ENCODE measurements at regions not wholly inside any gene's neighbourhood (a gene's known extent, or its start where the extent isn't known, plus 50 kb on each side); places are given as distances from the start of the nearest gene placed in this dataset.

DNA sequence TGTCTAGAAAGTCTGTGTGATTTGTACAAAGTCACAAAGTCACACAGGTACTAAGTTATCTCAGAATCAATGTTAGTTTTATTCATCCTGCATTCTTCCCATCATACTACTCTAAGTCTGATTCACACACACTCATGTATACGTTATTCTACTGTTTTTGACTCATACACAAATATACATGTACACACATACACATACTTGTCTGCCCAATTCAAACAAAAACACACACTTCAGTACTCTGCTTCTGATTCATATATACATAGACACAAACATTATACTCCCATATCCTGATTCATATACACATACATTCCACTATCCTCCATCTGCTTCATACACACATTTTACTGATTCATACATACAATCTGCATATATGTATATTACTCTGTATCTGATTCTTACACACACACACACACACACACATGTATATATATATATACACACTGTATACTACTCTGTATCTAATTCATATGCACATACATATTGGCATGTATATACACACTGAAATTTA, 69.3 kb downstream of the KLF12 start:
- TF ChIP-seq ZNF837 (tag by site-specific recombination; IDR thresholded peaks at IDR 0.05), result no peak
- TF ChIP-seq, protein P1, sequence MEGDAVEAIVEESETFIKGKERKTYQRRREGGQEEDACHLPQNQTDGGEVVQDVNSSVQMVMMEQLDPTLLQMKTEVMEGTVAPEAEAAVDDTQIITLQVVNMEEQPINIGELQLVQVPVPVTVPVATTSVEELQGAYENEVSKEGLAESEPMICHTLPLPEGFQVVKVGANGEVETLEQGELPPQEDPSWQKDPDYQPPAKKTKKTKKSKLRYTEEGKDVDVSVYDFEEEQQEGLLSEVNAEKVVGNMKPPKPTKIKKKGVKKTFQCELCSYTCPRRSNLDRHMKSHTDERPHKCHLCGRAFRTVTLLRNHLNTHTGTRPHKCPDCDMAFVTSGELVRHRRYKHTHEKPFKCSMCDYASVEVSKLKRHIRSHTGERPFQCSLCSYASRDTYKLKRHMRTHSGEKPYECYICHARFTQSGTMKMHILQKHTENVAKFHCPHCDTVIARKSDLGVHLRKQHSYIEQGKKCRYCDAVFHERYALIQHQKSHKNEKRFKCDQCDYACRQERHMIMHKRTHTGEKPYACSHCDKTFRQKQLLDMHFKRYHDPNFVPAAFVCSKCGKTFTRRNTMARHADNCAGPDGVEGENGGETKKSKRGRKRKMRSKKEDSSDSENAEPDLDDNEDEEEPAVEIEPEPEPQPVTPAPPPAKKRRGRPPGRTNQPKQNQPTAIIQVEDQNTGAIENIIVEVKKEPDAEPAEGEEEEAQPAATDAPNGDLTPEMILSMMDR (tag by site-specific recombination; IDR thresholded peaks at IDR 0.05), result no peak
- no peak for TF ChIP-seq ZNF133 (tag by site-specific recombination; IDR thresholded peaks at IDR 0.05)
- no peak for TF ChIP-seq ZNF138 (tag by site-specific recombination; IDR thresholded peaks at IDR 0.05; ENCODE audit: borderline replicate concordance)
- no peak for TF ChIP-seq KLF1 (tag by site-specific recombination; IDR thresholded peaks at IDR 0.05)
- TF ChIP-seq, protein P2, sequence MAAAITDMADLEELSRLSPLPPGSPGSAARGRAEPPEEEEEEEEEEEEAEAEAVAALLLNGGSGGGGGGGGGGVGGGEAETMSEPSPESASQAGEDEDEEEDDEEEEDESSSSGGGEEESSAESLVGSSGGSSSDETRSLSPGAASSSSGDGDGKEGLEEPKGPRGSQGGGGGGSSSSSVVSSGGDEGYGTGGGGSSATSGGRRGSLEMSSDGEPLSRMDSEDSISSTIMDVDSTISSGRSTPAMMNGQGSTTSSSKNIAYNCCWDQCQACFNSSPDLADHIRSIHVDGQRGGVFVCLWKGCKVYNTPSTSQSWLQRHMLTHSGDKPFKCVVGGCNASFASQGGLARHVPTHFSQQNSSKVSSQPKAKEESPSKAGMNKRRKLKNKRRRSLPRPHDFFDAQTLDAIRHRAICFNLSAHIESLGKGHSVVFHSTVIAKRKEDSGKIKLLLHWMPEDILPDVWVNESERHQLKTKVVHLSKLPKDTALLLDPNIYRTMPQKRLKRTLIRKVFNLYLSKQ (tag by site-specific recombination; IDR thresholded peaks at IDR 0.05; ENCODE audit: borderline replicate concordance), result no peak
- TF ChIP-seq ZNF350 (tag by site-specific recombination; IDR thresholded peaks at IDR 0.05), result no peak
- no peak for TF ChIP-seq PRDM4 (tag by site-specific recombination; IDR thresholded peaks at IDR 0.05)
- TF ChIP-seq ZNF580 (tag by site-specific recombination; IDR thresholded peaks at IDR 0.05), result no peak

All from HEK293 (cell line).